Smooth muscle cell (in vitro differentiated cells): ENCODE measurements at regions not wholly inside any gene's neighbourhood (a gene's known extent, or its start where the extent isn't known, plus 50 kb on each side); places are given as distances from the start of the nearest gene placed in this dataset.
"Not testable (repeated sequence)": the region's sequence is repeated elsewhere in the genome, so short reads cannot be mapped to it uniquely, and the experiment has no call there.

ENCODE experiments used
- DNase-seq: peaks from one replicate; lab custom pipeline; 2025; ENCODE audit not compliant: unreplicated experiment; lab: John Stamatoyannopoulos, UW
- H2AFZ ChIP-seq: fragments of 200-600 bp; sonication (generic); 2 replicates; pipeline ENCODE4 v1.6.0; 2016; ENCODE audit warnings: antibody characterized with exemption, low read depth, mild to moderate bottlenecking
- H3F3A ChIP-seq: fragments of 200-600 bp; sonication (generic); 2 replicates; pipeline ENCODE4 v1.6.0; 2017; ENCODE audit warnings: antibody characterized with exemption, low read depth
- H3K27ac ChIP-seq: fragments of 200-600 bp; sonication (generic); 2 replicates; pipeline ENCODE4 v1.5.1; 2016; ENCODE audit warnings: low read depth, mild to moderate bottlenecking
- H3K27me3 ChIP-seq: fragments of 200-600 bp; sonication (generic); 2 replicates; pipeline ENCODE4 v1.6.1; 2016; ENCODE audit warnings: low read depth, mild to moderate bottlenecking
- H3K36me3 ChIP-seq: fragments of 200-600 bp; sonication (generic); 2 replicates; pipeline ENCODE4 v1.5.1; 2016; ENCODE audit warnings: low read depth
- H3K4me1 ChIP-seq: fragments of 200-600 bp; sonication (generic); 2 replicates; pipeline ENCODE4 v1.5.1; 2016; ENCODE audit warnings: low read depth
- H3K4me2 ChIP-seq: fragments of 200-600 bp; sonication (generic); 2 replicates; pipeline ENCODE4 v1.6.0; 2016; ENCODE audit warnings: mild to moderate bottlenecking
- H3K4me3 ChIP-seq: fragments of 200-600 bp; sonication (generic); 2 replicates; pipeline ENCODE4 v1.5.1; 2016; ENCODE audit warnings: mild to moderate bottlenecking
- H3K79me2 ChIP-seq: fragments of 200-600 bp; sonication (generic); 2 replicates; pipeline ENCODE4 v1.6.0; 2016; ENCODE audit warnings: low read depth, mild to moderate bottlenecking
- H3K9ac ChIP-seq: fragments of 200-600 bp; sonication (generic); 2 replicates; pipeline ENCODE4 v1.6.0; 2016; ENCODE audit warnings: low read depth
- H3K9me3 ChIP-seq: fragments of 200-600 bp; sonication (generic); replicated peaks from 2 replicates; pipeline ENCODE4 v1.5.1; 2016; ENCODE audit warnings: low read depth
- H4K20me1 ChIP-seq: fragments of 200-600 bp; sonication (generic); 2 replicates; pipeline ENCODE4 v1.6.0; 2016; ENCODE audit warnings: low read depth
- WGBS: methylation state at CpG from one replicate; pipeline ENCODE4 v1.1.7; 2016; ENCODE audit warnings: low lambda C conversion rate; 5-methylcytosine and 5-hydroxymethylcytosine counted together
- TF ChIP-seq, protein P1 (sequence below): fragments of 200-600 bp; sonication (generic); IDR thresholded peaks from 2 replicates; pipeline ENCODE4 v1.5.1; 2017; ENCODE audit warnings: borderline replicate concordance, mild to moderate bottlenecking, antibody characterized with exemption; ENCODE audit not compliant: insufficient read depth, poor library complexity, severe bottlenecking

GRCh38 chr4:190118519-190118918, 54.2 kb downstream of the DBET start:
- WGBS = 60% methylated on average over 4 of the region's 4 CpGs

DNA sequence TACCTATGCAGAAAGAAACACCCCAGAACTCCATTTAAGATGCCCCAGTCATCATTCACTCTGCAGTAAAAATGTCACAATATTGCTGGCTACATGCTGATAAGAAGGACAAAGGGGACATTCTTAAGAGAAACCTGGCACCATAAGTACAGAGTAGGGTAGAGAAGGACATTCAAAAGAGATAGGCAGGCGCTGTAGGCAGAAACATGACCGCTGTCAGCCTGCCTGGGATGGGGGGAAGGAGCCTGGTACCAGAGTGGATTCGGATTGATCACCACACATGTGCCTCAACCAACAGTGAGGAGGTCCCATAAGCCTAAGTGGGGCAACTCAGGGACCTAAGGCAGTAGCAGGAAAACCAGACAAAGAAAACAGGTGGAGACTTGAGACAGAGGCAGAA, 54.1 kb upstream of the DUX4 start:
- DNase-seq, H4K20me1 ChIP-seq, H3K4me1 ChIP-seq, H3K9me3 ChIP-seq, H3K27me3 ChIP-seq, H3K36me3 ChIP-seq, H2AFZ ChIP-seq, H3K79me2 ChIP-seq, H3K4me2 ChIP-seq, H3K9ac ChIP-seq, H3K27ac ChIP-seq, H3K4me3 ChIP-seq, H3F3A ChIP-seq: not testable (repeated sequence)
- WGBS = 76% methylated on average over 3 of the region's 3 CpGs

More at GRCh38 chr4:190118519-190118918, 54.2 kb downstream of the DBET start:
- not testable (repeated sequence) for H3K27me3 ChIP-seq, H3K79me2 ChIP-seq, H3K36me3 ChIP-seq, H3K27ac ChIP-seq, H3K4me3 ChIP-seq, H3K4me2 ChIP-seq, H3K9ac ChIP-seq, H4K20me1 ChIP-seq, H3K4me1 ChIP-seq, H3K9me3 ChIP-seq, DNase-seq, H3F3A ChIP-seq, H2AFZ ChIP-seq

- H3K9me3 ChIP-seq, H3K36me3 ChIP-seq, H3K4me2 ChIP-seq, H3K4me1 ChIP-seq, H2AFZ ChIP-seq, H3K9ac ChIP-seq, H3K79me2 ChIP-seq, DNase-seq, H3F3A ChIP-seq, H3K27ac ChIP-seq, H4K20me1 ChIP-seq, H3K4me3 ChIP-seq, H3K27me3 ChIP-seq: not testable (repeated sequence)
- 82% methylated on average over 10 of the region's 15 CpGs for WGBS
Measured at GRCh38 chr4:190120111-190120514, 53.5 kb upstream of the DUX4 start.

- not testable (repeated sequence) for H3K4me3 ChIP-seq, H3F3A ChIP-seq, H2AFZ ChIP-seq, H3K9me3 ChIP-seq, DNase-seq, H3K36me3 ChIP-seq, H3K4me2 ChIP-seq, H4K20me1 ChIP-seq, H3K4me1 ChIP-seq, H3K9ac ChIP-seq, H3K27ac ChIP-seq, H3K79me2 ChIP-seq, H3K27me3 ChIP-seq
- WGBS = 90% methylated on average over 13 of the region's 37 CpGs
- TF ChIP-seq, protein P1, sequence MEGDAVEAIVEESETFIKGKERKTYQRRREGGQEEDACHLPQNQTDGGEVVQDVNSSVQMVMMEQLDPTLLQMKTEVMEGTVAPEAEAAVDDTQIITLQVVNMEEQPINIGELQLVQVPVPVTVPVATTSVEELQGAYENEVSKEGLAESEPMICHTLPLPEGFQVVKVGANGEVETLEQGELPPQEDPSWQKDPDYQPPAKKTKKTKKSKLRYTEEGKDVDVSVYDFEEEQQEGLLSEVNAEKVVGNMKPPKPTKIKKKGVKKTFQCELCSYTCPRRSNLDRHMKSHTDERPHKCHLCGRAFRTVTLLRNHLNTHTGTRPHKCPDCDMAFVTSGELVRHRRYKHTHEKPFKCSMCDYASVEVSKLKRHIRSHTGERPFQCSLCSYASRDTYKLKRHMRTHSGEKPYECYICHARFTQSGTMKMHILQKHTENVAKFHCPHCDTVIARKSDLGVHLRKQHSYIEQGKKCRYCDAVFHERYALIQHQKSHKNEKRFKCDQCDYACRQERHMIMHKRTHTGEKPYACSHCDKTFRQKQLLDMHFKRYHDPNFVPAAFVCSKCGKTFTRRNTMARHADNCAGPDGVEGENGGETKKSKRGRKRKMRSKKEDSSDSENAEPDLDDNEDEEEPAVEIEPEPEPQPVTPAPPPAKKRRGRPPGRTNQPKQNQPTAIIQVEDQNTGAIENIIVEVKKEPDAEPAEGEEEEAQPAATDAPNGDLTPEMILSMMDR = peak; percentile 15
Measured at GRCh38 chr4:190120537-190121001, 53.0 kb upstream of the DUX4 start.

- not testable (repeated sequence) for H3K4me2 ChIP-seq, DNase-seq, H3F3A ChIP-seq, H3K9me3 ChIP-seq, H4K20me1 ChIP-seq, H2AFZ ChIP-seq, H3K27me3 ChIP-seq, H3K36me3 ChIP-seq, H3K79me2 ChIP-seq, H3K27ac ChIP-seq, H3K9ac ChIP-seq, H3K4me3 ChIP-seq, H3K4me1 ChIP-seq
- 96% methylated on average over 5 of the region's 118 CpGs for WGBS
Measured at GRCh38 chr4:190121076-190121671, 52.4 kb upstream of the DUX4 start.
